ENCODE measurements at regions not wholly inside any gene's neighbourhood (a gene's known extent, or its start where the extent isn't known, plus 50 kb on each side); places are given as distances from the start of the nearest gene placed in this dataset.
"Not testable (repeated sequence)": the region's sequence is repeated elsewhere in the genome, so short reads cannot be mapped to it uniquely, and the experiment has no call there.

DNA sequence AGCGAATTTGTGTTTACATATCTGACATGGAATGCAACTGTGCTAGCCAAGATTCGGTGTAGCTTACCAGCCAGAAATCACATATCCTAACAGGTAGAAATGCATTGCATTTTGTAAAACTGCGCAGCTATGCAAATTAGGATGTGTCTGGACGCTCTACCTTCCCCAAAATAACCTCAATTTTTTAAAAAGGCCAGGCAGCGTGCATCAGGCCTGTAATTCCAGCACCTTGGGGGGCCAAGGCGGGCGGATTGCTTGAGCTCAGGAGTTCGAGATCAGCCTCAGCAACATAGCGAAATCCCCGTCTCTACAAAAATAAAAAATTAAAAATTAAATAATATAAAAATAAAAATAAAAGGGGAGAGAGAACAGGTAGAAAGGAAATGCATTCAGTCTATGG lies 305.0 kb downstream of the TYW1 start:
- peak overlapping the region; percentile 77 to 93 for H3K27ac ChIP-seq (ENCODE audit: insufficient read depth in 1 of 2, low read depth in 1 of 2, low read length in 2 of 2, poor library complexity in 1 of 2, severe bottlenecking in 2 of 2)
- peaks cover 0 to 11% (median 6%) of the 10 kb centered on the region in 4 experiments for H3K4me1 ChIP-seq (ENCODE audit: control extremely low read depth in 1 of 4, control insufficient read depth in 4 of 4, insufficient read depth in 4 of 4, low read length in 3 of 4)
- ChIA-PET CTCF (no interaction called here), POLR2A (interaction anchor here (0.5 kb wide), 1 partner anchor 1368 kb away, joined by 3 read pairs; no protein-coding TSS in a partner anchor)
- peaks cover 0 to 10% (median 2%) of the 10 kb centered on the region in 4 experiments for H3K36me3 ChIP-seq (ENCODE audit: control insufficient read depth in 4 of 4, insufficient read depth in 4 of 4, low read length in 3 of 4)
- 88% methylated on average over 2 of the region's 10 CpGs for WGBS (ENCODE audit: insufficient coverage)
- H3K27me3 ChIP-seq (replicated peaks in 2 of 5; ENCODE audit: control insufficient read depth in 4 of 5, insufficient read depth in 5 of 5, low read length in 4 of 5): no peaks in the 10 kb centered on the region
- DNase-seq: peak in 1 of 3 donors; percentile 2
- H3K9me3 ChIP-seq (ENCODE audit: control extremely low read depth in 1 of 5, control insufficient read depth in 4 of 5, insufficient read depth in 2 of 5, low read depth in 1 of 5, low read length in 4 of 5): no peaks in the 10 kb centered on the region
- peak overlapping the region; percentile 53 to 90 (median 81) for H3K4me3 ChIP-seq (ENCODE audit: control insufficient read depth in 1 of 7, extremely low read depth in 1 of 7, insufficient read depth in 4 of 7, low read depth in 2 of 7, low read length in 6 of 7)

DNA sequence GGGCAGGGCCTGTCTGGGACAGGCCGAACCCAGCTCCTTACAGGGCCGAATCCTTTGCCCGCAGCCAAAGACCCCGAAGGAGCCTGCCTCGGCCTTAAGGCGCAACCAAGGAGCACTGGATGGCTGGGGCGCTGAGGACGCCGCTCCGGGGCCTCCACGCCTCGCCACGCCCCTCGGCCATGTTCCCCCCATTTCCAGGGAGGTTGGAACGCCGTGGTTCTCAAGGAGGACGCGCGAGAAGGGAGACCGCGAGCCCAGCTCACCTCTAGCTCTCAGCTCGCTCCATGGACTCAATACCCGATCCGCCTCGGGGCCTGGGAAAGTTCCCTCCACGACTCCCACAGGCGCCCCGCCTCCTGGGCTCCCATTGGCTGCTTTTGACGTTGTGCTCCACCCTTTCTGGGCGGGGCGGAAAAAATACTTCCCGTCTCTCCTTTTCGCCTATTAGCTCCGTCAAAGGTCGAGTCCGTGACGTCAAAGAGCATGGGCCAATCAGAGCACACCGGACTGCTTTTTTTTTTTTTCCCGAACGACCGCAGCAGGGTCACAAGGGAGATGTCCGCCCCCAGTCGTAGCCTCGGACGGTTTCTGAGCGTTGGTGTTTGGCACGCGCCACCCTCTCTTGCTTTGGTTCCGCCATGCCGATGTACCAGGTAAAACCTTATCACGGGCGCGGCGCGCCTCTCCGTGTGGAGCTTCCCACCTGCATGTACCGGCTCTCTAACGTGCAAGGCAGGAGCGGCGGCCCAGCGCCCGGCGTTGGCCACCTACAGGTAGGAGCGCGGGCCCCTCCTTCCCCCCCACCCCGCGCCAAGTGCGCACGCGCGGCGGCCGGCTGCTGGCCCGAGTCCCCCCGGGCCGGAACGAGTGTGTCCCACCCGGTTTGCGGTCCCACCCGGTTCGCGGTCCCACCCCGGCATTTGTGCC lies 305.7 kb downstream of the TYW1 start:
- POLR2A ChIA-PET: interaction anchor here (0.6 kb wide), 2 partner anchors 14 to 15 kb away, joined by 4 to 5 read pairs; no protein-coding TSS in a partner anchor
- CTCF ChIA-PET: interaction anchor here (0.9 kb wide), 1 partner anchor 16 kb away, joined by 3 read pairs; no protein-coding TSS in a partner anchor
- H3K4me1 ChIP-seq (ENCODE audit: control extremely low read depth in 1 of 4, control insufficient read depth in 4 of 4, insufficient read depth in 4 of 4, low read length in 3 of 4): peaks cover 0 to 11% (median 6%) of the 10 kb centered on the region in 4 experiments
- peak overlapping the region; percentile 77 to 93 for H3K27ac ChIP-seq (ENCODE audit: insufficient read depth in 1 of 2, low read depth in 1 of 2, low read length in 2 of 2, poor library complexity in 1 of 2, severe bottlenecking in 2 of 2)
- H3K9me3 ChIP-seq (ENCODE audit: control extremely low read depth in 1 of 5, control insufficient read depth in 4 of 5, insufficient read depth in 2 of 5, low read depth in 1 of 5, low read length in 4 of 5): no peaks in the 10 kb centered on the region
- WGBS (ENCODE audit: insufficient coverage): 0% methylated on average over 44 of the region's 83 CpGs
- H3K36me3 ChIP-seq (ENCODE audit: control insufficient read depth in 4 of 4, insufficient read depth in 4 of 4, low read length in 3 of 4): peaks cover 0 to 15% (median 4%) of the 10 kb centered on the region in 4 experiments
- H3K4me3 ChIP-seq (ENCODE audit: control insufficient read depth in 1 of 7, extremely low read depth in 1 of 7, insufficient read depth in 4 of 7, low read depth in 2 of 7, low read length in 6 of 7): peak overlapping the region; percentile 53 to 90 (median 81)
- H3K27me3 ChIP-seq (replicated peaks in 2 of 5; ENCODE audit: control insufficient read depth in 4 of 5, insufficient read depth in 5 of 5, low read length in 4 of 5): no peaks in the 10 kb centered on the region
- DNase-seq: peak; percentile 99 to 100 (median 99)

DNA sequence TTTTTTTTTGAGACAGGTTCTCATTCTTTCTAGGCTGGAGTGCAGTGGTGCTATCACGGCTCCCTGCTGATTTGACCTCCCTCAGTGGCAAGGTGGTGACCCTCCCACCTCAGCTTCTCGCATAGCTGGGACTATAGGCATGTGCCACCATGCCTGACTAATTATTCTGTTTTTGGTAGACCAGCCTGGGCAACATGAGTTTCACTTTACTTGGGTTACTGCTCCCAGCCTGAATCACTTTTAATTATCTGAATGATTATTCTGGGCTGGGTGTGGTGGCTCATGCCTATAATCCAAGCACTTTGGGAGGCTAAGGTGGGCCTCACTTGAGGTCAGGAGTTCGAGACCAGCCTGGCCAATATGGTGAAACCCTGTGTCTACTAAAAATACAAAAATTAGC lies 308.2 kb downstream of the TYW1 start:
- H3K9me3 ChIP-seq (ENCODE audit: control extremely low read depth in 1 of 5, control insufficient read depth in 4 of 5, insufficient read depth in 2 of 5, low read depth in 1 of 5, low read length in 4 of 5); POLR2A ChIA-PET; DNase-seq; H3K4me3 ChIP-seq (ENCODE audit: control insufficient read depth in 1 of 7, extremely low read depth in 1 of 7, insufficient read depth in 4 of 7, low read depth in 2 of 7, low read length in 6 of 7); H3K27ac ChIP-seq (ENCODE audit: insufficient read depth in 1 of 2, low read depth in 1 of 2, low read length in 2 of 2, poor library complexity in 1 of 2, severe bottlenecking in 2 of 2); CTCF ChIA-PET; H3K27me3 ChIP-seq (replicated peaks in 2 of 5; ENCODE audit: control insufficient read depth in 4 of 5, insufficient read depth in 5 of 5, low read length in 4 of 5): not testable (repeated sequence)
- 60% methylated on average over 1 of the region's 3 CpGs for WGBS (ENCODE audit: insufficient coverage)
- peaks cover 0 to 11% (median 6%) of the 10 kb centered on the region in 4 experiments for H3K4me1 ChIP-seq (ENCODE audit: control extremely low read depth in 1 of 4, control insufficient read depth in 4 of 4, insufficient read depth in 4 of 4, low read length in 3 of 4)
- H3K36me3 ChIP-seq (ENCODE audit: control insufficient read depth in 4 of 4, insufficient read depth in 4 of 4, low read length in 3 of 4): peaks cover 7 to 37% (median 24%) of the 10 kb centered on the region in 4 experiments

DNA sequence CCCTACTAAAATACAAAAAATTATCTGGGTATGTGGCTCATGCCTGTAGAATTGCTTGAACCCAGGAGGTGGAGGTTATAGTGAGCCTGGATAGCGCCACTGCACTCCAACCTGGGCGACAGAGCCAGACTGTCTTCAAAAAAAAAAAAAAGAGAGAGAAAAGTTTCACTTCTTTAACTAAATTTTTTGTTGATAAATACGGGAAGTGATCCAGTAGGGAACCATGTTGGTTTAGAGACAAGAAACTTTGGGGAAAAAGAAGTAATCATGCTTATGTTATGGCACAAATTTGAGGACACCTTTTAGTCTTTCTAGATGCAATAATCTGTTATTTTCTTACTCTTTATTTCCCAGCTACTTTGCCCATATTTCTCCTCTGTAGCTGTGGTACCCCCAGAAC lies 309.7 kb downstream of the TYW1 start:
- Histone ChIP-seq H3K27ac (ENCODE audit: insufficient read depth in 1 of 2, low read depth in 1 of 2, low read length in 2 of 2, poor library complexity in 1 of 2, severe bottlenecking in 2 of 2) (no peak overlapping the region), H3K4me1 (ENCODE audit: control extremely low read depth in 1 of 4, control insufficient read depth in 4 of 4, insufficient read depth in 4 of 4, low read length in 3 of 4) (peaks cover 0 to 8% (median 5%) of the 10 kb centered on the region in 4 experiments), H3K36me3 (ENCODE audit: control insufficient read depth in 4 of 4, insufficient read depth in 4 of 4, low read length in 3 of 4) (peaks cover 8 to 50% (median 35%) of the 10 kb centered on the region in 4 experiments), H3K4me3 (ENCODE audit: control insufficient read depth in 1 of 7, extremely low read depth in 1 of 7, insufficient read depth in 4 of 7, low read depth in 2 of 7, low read length in 6 of 7) (no peak overlapping the region), H3K9me3 (ENCODE audit: control extremely low read depth in 1 of 5, control insufficient read depth in 4 of 5, insufficient read depth in 2 of 5, low read depth in 1 of 5, low read length in 4 of 5) (no peaks in the 10 kb centered on the region), H3K27me3 (replicated peaks in 2 of 5; ENCODE audit: control insufficient read depth in 4 of 5, insufficient read depth in 5 of 5, low read length in 4 of 5) (no peaks in the 10 kb centered on the region)
- DNase-seq: no peak
- ChIA-PET CTCF (interaction anchor here (1.1 kb wide), 1 partner anchor 13 kb away, joined by 3 read pairs; no protein-coding TSS in a partner anchor), POLR2A (no interaction called here)
- 100% methylated on average over 2 of the region's 3 CpGs for WGBS (ENCODE audit: insufficient coverage)

DNA sequence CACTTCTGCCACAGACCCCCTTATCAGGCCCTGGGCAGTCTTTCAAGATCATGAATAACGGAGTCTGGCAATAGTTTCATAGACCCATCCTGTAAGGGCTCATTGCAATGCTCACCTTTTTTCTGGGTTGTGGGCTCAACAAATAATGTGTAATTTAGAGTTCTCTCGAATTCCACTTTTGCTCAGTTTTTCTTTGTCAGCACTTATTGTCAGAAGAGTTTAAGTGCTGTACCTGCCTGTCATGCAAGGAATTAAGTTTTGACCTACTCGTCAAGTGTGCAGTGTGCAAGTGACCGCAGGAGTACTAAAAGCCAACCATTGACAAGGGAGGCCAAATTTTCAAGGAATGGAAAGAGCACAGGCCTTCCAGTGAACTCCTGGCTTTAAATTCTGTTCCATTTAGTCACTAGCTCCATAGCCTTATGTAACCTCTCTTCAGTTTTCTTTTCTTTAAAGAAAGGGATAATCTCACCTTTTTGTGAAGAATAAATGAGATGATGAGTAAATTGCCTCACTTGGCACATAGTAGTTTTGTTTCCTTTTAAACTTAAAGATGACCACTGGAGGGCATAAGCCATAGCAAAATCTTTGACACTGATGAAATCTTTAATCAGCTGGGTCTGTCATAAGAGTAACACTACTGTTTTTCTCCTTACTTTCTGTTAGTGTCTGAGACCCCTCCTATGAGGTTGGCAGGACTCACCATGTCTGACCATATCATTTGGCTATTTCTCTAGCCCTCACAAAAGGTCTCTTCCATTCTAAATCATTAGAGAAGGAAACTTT lies 313.3 kb downstream of the TYW1 start:
- POLR2A ChIA-PET: no interaction called here
- H3K9me3 ChIP-seq (ENCODE audit: control extremely low read depth in 1 of 5, control insufficient read depth in 4 of 5, insufficient read depth in 2 of 5, low read depth in 1 of 5, low read length in 4 of 5): no peaks in the 10 kb centered on the region
- no peak for DNase-seq
- no peak overlapping the region for H3K27ac ChIP-seq (ENCODE audit: insufficient read depth in 1 of 2, low read depth in 1 of 2, low read length in 2 of 2, poor library complexity in 1 of 2, severe bottlenecking in 2 of 2)
- H3K4me3 ChIP-seq (ENCODE audit: control insufficient read depth in 1 of 7, extremely low read depth in 1 of 7, insufficient read depth in 4 of 7, low read depth in 2 of 7, low read length in 6 of 7): no peak overlapping the region
- WGBS (ENCODE audit: insufficient coverage): 97% methylated on average over 4 of the region's 4 CpGs
- H3K4me1 ChIP-seq (ENCODE audit: control extremely low read depth in 1 of 4, control insufficient read depth in 4 of 4, insufficient read depth in 4 of 4, low read length in 3 of 4): no peaks in the 10 kb centered on the region
- CTCF ChIA-PET: interaction anchor here (1.0 kb wide), 1 partner anchor 9 kb away, joined by 3 read pairs; no protein-coding TSS in a partner anchor
- peaks cover 10 to 83% (median 53%) of the 10 kb centered on the region in 4 experiments for H3K36me3 ChIP-seq (ENCODE audit: control insufficient read depth in 4 of 4, insufficient read depth in 4 of 4, low read length in 3 of 4)
- no peaks in the 10 kb centered on the region for H3K27me3 ChIP-seq (replicated peaks in 2 of 5; ENCODE audit: control insufficient read depth in 4 of 5, insufficient read depth in 5 of 5, low read length in 4 of 5)

DNA sequence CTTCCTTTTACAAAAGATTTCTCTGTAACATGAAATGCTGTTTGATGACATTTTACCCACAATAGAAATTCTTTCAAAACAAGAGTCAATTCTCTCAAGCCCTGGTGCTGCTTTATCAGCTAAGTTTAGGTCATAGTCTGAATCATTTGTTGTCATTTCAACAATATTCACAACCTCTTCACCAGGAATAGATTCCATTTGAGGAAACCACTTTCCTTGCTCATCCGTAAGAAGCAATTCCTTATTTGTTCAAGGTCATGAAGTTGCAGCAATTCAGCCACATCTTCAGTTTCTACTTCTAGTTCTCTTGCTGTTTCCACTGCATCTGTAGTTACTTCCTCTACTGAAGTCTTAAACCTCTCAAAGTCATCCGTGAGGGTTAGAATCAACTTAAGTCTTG lies 315.3 kb downstream of the TYW1 start:
- DNase-seq: no peak
- peaks cover 10 to 83% (median 54%) of the 10 kb centered on the region in 4 experiments for H3K36me3 ChIP-seq (ENCODE audit: control insufficient read depth in 4 of 4, insufficient read depth in 4 of 4, low read length in 3 of 4)
- whole genome bisulfite sequencing (ENCODE audit: insufficient coverage): 100% methylated on average over 1 of the region's 2 CpGs
- H3K27me3 ChIP-seq (replicated peaks in 2 of 5; ENCODE audit: control insufficient read depth in 4 of 5, insufficient read depth in 5 of 5, low read length in 4 of 5): no peaks in the 10 kb centered on the region
- ChIA-PET POLR2A (no interaction called here), CTCF (no interaction called here)
- H3K4me1 ChIP-seq (ENCODE audit: control extremely low read depth in 1 of 4, control insufficient read depth in 4 of 4, insufficient read depth in 4 of 4, low read length in 3 of 4): no peaks in the 10 kb centered on the region
- H3K9me3 ChIP-seq (ENCODE audit: control extremely low read depth in 1 of 5, control insufficient read depth in 4 of 5, insufficient read depth in 2 of 5, low read depth in 1 of 5, low read length in 4 of 5): no peaks in the 10 kb centered on the region
- no peak overlapping the region for H3K4me3 ChIP-seq (ENCODE audit: control insufficient read depth in 1 of 7, extremely low read depth in 1 of 7, insufficient read depth in 4 of 7, low read depth in 2 of 7, low read length in 6 of 7)
- no peak overlapping the region for H3K27ac ChIP-seq (ENCODE audit: insufficient read depth in 1 of 2, low read depth in 1 of 2, low read length in 2 of 2, poor library complexity in 1 of 2, severe bottlenecking in 2 of 2)
